T-helper 1 cell (primary cell): ENCODE measurements at regions not wholly inside any gene's neighbourhood (a gene's known extent, or its start where the extent isn't known, plus 50 kb on each side); places are given as distances from the start of the nearest gene placed in this dataset.

Experiments used
- DNase-seq, 5 donors: peaks; one replicate each; pipeline ENCODE4 v3.0.0-alpha.2; 2012 to 2020

GRCh38 chr5:38029397-38030065, 189.7 kb upstream of the GDNF start:
- DNase-seq: no peak

- no peak for DNase-seq
Observed at GRCh38 chr5:38023799-38024198, 184.0 kb upstream of the GDNF start.

GRCh38 chr5:38023371-38023770, 183.5 kb upstream of the GDNF start:
- no peak for DNase-seq

GRCh38 chr5:38022631-38023030, 182.8 kb upstream of the GDNF start:
- DNase-seq: no peak

GRCh38 chr5:38018016-38018415, 178.2 kb upstream of the GDNF start:
- DNase-seq: no peak

- no peak for DNase-seq
Observed at GRCh38 chr5:38013107-38013506, 173.3 kb upstream of the GDNF start.

- DNase-seq: no peak
Observed at GRCh38 chr5:38011668-38012188, 171.9 kb upstream of the GDNF start.

GRCh38 chr5:38009749-38010358, 170.0 kb upstream of the GDNF start:
- DNase-seq: no peak

- no peak for DNase-seq
Observed at GRCh38 chr5:38008198-38008597, 168.4 kb upstream of the GDNF start.

GRCh38 chr5:37999593-37999992, 159.8 kb upstream of the GDNF start:
- DNase-seq: no peak

- no peak for DNase-seq
Observed at GRCh38 chr5:37996918-37997317, 157.1 kb upstream of the GDNF start.

- no peak for DNase-seq
Observed at GRCh38 chr5:37994729-37995128, 154.9 kb upstream of the GDNF start.

GRCh38 chr5:37991301-37992299, 151.8 kb upstream of the GDNF start:
- no peak for DNase-seq

- DNase-seq: no peak
Observed at GRCh38 chr5:37989884-37990283, 150.0 kb upstream of the GDNF start.

- DNase-seq: no peak
Observed at GRCh38 chr5:37988454-37989046, 148.7 kb upstream of the GDNF start.

GRCh38 chr5:37984300-37984699, 144.5 kb upstream of the GDNF start:
- DNase-seq: no peak

GRCh38 chr5:37983463-37983862, 143.6 kb upstream of the GDNF start:
- DNase-seq: no peak

- DNase-seq: no peak
Observed at GRCh38 chr5:37979559-37979958, 139.7 kb upstream of the GDNF start.

- no peak for DNase-seq
Observed at GRCh38 chr5:37975531-37975930, 135.7 kb upstream of the GDNF start.

GRCh38 chr5:37971483-37972024, 131.7 kb upstream of the GDNF start:
- no peak for DNase-seq

- DNase-seq: no peak
Observed at GRCh38 chr5:37966871-37967270, 127.0 kb upstream of the GDNF start.

GRCh38 chr5:37966291-37966690, 126.5 kb upstream of the GDNF start:
- DNase-seq: no peak

GRCh38 chr5:37962389-37962788, 122.5 kb upstream of the GDNF start:
- no peak for DNase-seq
